ENCODE measurements at regions not wholly inside any gene's neighbourhood (a gene's known extent, or its start where the extent isn't known, plus 50 kb on each side); places are given as distances from the start of the nearest gene placed in this dataset.
"Not testable (repeated sequence)": the region's sequence is repeated elsewhere in the genome, so short reads cannot be mapped to it uniquely, and the experiment has no call there.

GRCh38 chr4:38516190-38516589 lies 147.8 kb upstream of the KLF3 start:
- no peak for DNase-seq (ENCODE audit: low read depth)

- DNase-seq (ENCODE audit: low read depth) = no peak
Measured at GRCh38 chr4:38519666-38520065, 144.3 kb upstream of the KLF3 start.

DNA sequence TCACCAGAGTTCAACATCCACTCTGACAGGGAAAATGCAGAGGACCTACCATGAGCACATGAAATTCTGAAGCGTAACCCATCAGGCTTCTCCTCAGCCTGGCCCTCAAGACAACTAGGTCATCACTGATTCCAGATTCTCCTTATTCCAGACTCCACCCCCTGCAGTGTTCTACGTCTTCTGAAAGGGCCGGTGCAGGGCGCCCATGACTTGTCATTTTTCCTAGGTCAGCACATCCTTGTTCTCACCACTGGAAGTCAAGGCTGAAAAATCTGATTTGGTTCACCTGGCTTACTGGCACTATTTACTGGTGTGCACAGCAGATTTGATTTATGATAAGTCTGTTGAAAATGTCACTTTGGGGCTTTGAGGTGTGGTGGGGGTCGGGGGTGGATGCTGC lies 140.9 kb upstream of the KLF3 start:
- DNase-seq (ENCODE audit: low read depth) = no peak

GRCh38 chr4:38523524-38524448 lies 140.2 kb upstream of the KLF3 start:
- DNase-seq (ENCODE audit: low read depth) = no peak

GRCh38 chr4:38526412-38526811 lies 137.6 kb upstream of the KLF3 start:
- DNase-seq (ENCODE audit: low read depth) = no peak

DNA sequence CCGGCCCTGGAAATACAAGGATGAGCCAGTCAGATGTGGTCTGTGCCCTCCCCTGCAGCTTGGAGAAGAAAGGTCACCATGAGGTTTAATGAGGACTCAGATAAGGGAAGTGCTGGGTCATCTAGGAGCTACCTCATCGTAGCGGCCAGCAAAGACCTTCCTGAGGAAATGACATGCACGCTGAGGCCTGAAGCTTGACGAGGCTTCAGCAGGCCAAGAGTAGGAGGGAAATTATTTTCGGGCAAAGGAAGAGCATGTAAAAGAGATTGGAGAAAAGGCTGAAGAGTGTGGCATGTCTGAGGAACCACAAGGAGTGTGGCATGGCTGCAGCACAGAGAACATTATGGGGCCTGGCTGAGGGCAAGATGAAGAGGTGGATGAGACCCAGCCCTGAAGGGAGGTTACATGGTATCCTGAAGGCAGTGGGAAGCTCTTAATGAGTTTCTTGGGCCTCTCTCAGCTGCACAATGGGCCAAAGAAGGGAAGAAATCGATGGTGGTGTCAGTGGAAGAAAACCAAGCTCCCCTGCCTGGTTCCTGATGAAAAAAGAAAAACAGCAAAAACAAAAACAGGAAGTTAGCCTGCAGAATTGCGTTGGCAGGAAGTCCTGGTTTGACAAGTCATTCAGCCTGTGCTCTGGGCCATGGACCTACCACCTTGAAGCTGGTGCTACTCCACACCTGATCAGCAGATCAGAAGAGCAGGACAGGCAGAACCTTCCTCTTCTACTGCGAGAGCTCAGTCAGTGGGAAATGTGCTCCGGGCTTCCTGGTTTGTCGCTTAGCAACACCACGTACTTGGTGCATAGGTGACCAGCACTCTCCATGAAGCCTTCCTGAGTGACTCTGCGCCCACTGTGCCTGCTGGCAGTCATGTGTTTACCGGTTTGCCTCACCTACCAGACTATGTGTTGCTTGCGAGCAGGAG lies 134.5 kb upstream of the KLF3 start:
- no peak for DNase-seq (ENCODE audit: low read depth)

GRCh38 chr4:38530486-38530885 lies 133.5 kb upstream of the KLF3 start:
- no peak for DNase-seq (ENCODE audit: low read depth)

- DNase-seq (ENCODE audit: low read depth) = no peak
Measured at GRCh38 chr4:38531141-38531727, 132.8 kb upstream of the KLF3 start.

GRCh38 chr4:38532908-38533499 lies 131.0 kb upstream of the KLF3 start:
- DNase-seq (ENCODE audit: low read depth) = no peak

DNA sequence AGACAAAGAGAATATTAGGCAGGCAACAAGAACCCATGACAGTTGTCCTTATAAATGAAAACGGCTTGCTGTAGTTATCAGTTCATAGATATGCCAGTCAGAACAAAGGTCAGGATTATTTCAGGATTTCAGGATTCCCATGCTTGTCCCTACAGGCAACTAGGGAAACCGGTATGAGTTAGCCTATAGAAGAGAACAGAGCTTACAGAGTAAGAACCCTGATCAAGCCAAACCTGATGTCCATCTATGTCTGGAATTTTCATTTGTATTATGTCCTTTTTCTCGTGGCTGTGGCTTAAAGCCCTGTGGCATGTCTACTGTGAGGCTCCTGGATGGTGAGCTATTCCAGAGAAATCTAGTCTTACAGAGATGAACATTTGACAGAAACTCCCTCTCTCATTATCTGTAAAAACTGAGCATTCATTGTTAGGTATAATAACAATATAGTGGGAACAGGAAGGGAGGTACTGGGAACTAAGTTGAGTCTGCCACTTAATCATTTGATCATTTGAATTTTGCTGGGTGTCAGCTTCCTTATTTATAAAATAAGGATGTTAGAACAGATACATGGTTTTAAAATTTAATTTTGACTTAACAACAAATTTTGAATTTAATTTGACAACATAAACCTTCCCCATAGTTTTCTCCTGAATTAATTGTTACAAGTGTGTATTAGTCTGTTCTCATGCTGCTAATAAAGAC lies 129.5 kb upstream of the KLF3 start:
- DNase-seq (ENCODE audit: low read depth) = no peak

DNA sequence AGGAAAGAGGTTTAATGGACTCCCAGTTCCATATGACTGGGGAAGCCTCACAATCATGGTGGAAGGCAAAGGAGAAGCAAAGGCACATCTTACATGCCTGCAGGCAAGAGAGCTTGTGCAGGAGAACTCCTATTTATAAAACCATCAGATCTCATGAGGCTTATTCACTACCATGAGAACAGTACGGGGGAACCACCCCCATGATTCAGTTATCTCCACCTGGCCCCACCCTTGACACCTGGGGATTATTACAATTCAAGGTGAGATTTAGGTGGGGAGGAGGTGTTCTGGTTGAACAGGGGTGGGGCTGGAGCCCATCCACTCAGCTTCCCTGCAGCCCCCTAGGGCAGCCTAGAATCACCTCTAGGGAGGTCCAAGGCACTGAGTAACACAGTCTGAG lies 128.9 kb upstream of the KLF3 start:
- not testable (repeated sequence) for DNase-seq (ENCODE audit: low read depth)

DNA sequence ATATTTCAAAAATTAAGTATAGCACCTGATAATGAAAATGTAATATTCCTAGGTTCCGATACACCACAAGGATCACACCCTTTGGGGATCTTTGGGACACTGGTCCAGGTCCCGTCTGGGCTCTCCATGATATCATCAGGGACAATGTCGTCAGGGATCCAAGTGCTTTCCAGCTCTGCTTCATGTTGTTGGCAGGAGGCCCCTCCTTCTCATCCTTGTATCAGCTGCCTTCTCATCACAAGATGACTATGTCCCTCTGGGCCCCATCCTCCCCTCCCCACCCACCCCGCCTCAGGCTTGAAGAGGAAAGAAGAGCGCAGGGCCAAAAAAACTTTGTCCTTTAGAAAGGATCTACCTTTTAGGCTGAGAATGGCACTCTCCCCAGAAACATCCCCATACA lies 128.3 kb upstream of the KLF3 start:
- DNase-seq (ENCODE audit: low read depth) = no peak

GRCh38 chr4:38536716-38537115 lies 127.3 kb upstream of the KLF3 start:
- DNase-seq (ENCODE audit: low read depth) = no peak

GRCh38 chr4:38537666-38538065 lies 126.3 kb upstream of the KLF3 start:
- DNase-seq (ENCODE audit: low read depth) = no peak

DNA sequence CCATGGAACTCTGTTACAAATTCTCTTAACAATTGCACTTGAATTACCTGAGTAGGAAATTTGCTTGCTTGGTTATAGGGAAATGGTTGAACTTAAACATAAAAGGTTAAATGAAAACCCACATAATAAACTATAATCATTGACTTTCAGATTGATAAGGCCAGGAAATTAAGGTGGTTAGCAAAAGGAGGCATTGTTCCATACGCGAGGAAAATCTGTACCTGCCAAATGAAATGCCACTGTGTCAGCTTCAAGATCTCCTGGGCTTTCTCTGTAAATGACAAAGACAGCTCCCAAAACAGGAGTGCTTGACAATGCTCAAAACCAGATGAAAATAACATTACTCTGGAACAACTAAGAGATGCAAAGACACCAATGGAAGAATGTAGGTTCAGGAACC lies 125.5 kb upstream of the KLF3 start:
- no peak for DNase-seq (ENCODE audit: low read depth)

- DNase-seq (ENCODE audit: low read depth) = no peak
Measured at GRCh38 chr4:38539501-38539900, 124.5 kb upstream of the KLF3 start.

- no peak for DNase-seq (ENCODE audit: low read depth)
Measured at GRCh38 chr4:38547052-38547451, 116.9 kb upstream of the KLF3 start.

- DNase-seq (ENCODE audit: low read depth) = no peak
Measured at GRCh38 chr4:38548256-38548655, 115.7 kb upstream of the KLF3 start.

DNA sequence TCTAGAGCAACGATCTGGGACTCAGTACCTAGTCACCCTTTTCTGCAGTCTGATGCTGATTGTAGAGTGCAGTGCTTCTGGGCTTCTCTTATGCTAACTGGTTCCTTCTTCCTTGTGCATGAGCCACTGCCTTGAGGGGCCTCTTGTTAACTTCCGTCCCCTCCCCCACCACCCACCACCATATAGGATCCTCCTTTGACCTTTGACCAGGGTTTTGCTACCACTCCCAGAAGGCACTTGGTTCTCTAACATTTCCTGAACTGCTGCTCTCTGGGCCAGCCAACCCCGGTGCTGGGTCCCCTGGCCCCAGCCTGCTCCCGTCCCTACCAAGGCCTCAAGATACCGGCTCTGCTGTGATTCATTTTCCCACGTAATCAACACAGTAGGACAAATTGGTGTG lies 104.6 kb upstream of the KLF3 start:
- no peak for DNase-seq (ENCODE audit: low read depth)

- no peak for DNase-seq (ENCODE audit: low read depth)
Measured at GRCh38 chr4:38560340-38560739, 103.7 kb upstream of the KLF3 start.

DNA sequence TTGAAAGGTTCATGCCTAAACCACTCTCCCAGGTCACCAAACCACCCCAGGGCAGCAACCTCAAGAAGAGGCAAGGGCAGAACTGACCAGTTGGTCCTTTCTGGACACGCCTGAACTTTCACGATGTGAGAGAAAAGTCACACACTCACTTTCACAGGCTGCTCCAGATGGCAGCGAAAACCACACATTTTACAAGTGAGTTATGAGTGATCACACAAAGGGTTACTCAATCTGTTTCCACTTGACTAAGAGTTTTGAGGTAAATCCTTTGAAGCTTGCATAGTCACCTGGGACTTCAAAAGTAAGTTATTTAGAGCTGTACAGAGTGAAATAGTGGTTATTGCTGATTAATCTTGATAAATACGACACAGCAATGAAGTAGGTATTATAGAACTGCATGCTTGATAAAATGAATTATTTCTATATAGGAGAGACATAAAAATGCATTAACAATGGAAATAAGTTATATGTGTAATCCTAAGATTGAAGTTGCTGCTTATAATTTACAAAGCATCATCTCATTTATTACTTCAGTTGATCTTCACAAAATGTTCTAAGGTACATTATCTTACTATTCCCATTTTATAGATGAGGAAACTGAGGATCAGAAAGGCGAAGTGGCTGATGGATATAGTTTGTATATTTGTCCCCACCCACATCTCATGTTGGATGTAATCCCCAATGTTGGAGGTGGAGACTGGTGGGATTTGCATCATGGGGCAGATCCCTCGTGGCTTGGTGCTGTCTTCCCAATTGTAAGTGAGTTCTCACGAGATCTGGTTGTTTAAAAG lies 103.0 kb upstream of the KLF3 start:
- no peak for DNase-seq (ENCODE audit: low read depth)

All from stimulated activated CD8-positive, alpha-beta memory T cell treated with anti-CD3 and anti-CD28 coated beads, Interleukin-15, amount 100 ng/mL, for 24 hours (primary cell).